Activated T-helper 2 cell treated with anti-CD3 and anti-CD28 coated beads, Interferon-gamma antibody, Interleukin-2, Interleukin-4, amounts not matched to agents 10 μg/mL and 5 μg/mL and 100 μg/mL, durations not matched to agents 14 hours and 24 hours and 36 hours (primary cell): ENCODE measurements at regions not wholly inside any gene's neighbourhood (a gene's known extent, or its start where the extent isn't known, plus 50 kb on each side); places are given as distances from the start of the nearest gene placed in this dataset.

Experiments
- DNase-seq: peaks from one replicate; pipeline ENCODE4 v3.0.0; 2021; ENCODE audit warnings: low spot score
- H3K27ac Mint-ChIP-seq: one replicate; pipeline ENCODE4 v1.8.0; 2021; ENCODE audit warnings: mixed read lengths
- H3K27me3 Mint-ChIP-seq: one replicate; pipeline ENCODE4 v1.8.0; 2021; ENCODE audit warnings: low read depth, mixed read lengths
- H3K36me3 Mint-ChIP-seq: one replicate; pipeline ENCODE4 v1.8.0; 2021; ENCODE audit warnings: low read depth, mixed read lengths
- H3K4me1 Mint-ChIP-seq: one replicate; pipeline ENCODE4 v1.8.0; 2021; ENCODE audit warnings: low read depth, mixed read lengths
- H3K4me3 Mint-ChIP-seq: one replicate; pipeline ENCODE4 v1.8.0; 2021; ENCODE audit warnings: low read depth, mild to moderate bottlenecking, moderate library complexity, mixed read lengths
- H3K9me3 Mint-ChIP-seq: one replicate; pipeline ENCODE4 v1.8.0; 2021; ENCODE audit warnings: mixed read lengths
- intact Hi-C: fragments of 100-400 bp; cut with micrococcal nuclease; formaldehyde crosslinking; loops from one replicate; pipeline ENCODE4 v1.15.1; 2023

DNA sequence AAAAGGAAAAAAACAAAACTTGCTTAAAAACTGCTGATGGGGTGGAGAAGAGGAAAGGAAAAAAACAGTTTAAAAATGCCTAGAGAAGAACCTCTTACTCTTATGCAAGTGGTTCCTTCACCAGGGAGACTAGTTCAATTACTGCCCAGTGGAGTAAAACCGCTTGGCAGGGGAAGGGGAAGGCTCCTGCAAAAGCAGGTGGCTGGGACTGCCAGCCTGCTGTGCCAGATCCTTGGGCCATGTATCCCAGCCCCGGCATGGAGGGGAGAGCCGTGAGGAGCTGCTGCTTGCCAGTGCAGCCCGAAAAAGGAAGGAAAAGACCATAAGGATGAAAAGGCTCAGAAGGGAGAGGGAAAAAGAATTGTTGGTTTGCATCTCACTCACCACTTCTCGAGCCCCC lies 123.0 kb downstream of the FSCB start:
- intact Hi-C loops, result no loop called here
- Mint-ChIP-seq H3K4me3 (no peak overlapping the region), H3K36me3 (no peaks in the 10 kb centered on the region), H3K27ac (no peak overlapping the region), H3K9me3 (peaks cover 30% of the 10 kb centered on the region), H3K27me3 (no peaks in the 10 kb centered on the region), H3K4me1 (no peaks in the 10 kb centered on the region)
- no peak for DNase-seq

DNA sequence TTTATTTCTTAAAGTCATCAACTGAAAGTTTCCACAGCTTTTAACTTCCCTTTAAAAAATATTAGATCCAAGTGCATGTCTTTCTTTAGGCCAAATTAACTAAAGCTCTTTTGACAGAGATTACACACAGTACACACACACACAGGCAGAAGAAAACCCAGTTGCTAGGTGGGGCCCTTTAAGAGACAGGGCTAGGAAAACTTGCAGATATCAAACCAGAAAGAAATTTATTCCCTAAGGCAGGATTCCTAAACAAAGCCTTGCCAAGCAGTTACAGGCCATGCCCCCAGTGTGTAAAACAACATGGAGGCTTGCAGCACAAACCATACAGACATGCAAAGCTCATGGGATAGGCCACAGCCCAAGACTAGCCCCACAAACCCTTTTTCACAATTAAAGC lies 123.4 kb downstream of the FSCB start:
- Mint-ChIP-seq H3K4me3 (no peak overlapping the region), H3K36me3 (no peaks in the 10 kb centered on the region), H3K9me3 (peaks cover 30% of the 10 kb centered on the region), H3K27ac (no peak overlapping the region), H3K27me3 (no peaks in the 10 kb centered on the region), H3K4me1 (no peaks in the 10 kb centered on the region)
- no peak for DNase-seq
- intact Hi-C loops, result no loop called here

DNA sequence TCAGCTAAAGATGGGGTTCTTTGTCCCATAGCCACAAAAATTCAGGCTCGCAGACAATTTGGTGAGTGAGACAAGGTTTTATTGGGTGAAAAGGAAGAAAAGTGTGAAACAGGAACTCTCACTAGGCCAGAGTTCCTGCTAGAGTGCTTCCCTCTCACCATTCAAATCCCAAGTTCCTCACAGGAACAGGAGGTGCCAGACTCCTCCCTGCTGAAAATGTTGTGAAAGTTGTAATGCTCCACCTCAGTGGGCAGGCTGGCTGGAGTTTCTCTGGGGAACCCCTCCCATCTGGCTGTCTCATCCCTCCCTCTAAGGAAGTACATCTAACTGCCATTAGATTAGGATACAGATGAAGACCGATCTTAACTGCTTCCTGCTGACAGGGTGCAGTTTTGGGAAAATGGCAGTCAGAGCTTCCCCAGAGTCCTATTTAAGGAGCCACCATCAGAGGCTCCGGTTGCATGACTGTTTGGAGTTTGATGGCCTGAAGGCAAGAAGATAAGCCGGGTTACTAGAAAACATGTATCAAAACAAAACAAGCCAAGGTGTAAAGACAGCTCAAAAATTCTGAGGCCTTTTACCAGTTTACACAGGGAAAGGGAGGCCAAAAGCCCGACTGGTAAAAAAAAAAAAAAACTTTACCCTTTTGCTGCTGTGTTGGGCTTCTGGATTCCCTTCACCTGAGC lies 127.6 kb downstream of the FSCB start:
- intact Hi-C loops, result no loop called here

DNA sequence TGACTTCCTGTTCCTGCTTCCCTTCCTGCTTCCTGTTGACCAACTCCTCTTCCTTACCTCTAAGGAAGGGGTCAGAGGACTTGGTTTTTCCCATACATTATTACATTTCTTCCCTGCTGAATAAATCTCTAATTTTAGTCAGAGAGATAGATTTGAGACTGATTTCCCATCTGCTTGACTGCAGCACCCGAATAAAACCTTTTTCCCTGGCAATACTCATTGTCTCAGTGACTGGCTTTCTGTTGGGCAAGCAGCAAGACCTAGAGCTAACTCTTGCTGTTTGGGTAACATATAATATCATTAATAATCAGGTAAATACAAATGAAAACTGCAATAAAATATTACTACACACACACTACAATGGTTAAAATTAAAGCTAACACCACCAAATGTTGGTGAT lies 132.2 kb downstream of the FSCB start:
- no peak for DNase-seq
- Mint-ChIP-seq H3K4me3 (no peak overlapping the region), H3K36me3 (no peaks in the 10 kb centered on the region), H3K4me1 (no peaks in the 10 kb centered on the region), H3K27ac (no peak overlapping the region), H3K27me3 (no peaks in the 10 kb centered on the region), H3K9me3 (peaks cover 37% of the 10 kb centered on the region)
- intact Hi-C loops, result no loop called here

More for the DNA sequence above, 127.6 kb downstream of the FSCB start:
- H3K4me1 Mint-ChIP-seq, result no peaks in the 10 kb centered on the region
- H3K4me3 Mint-ChIP-seq, result no peak overlapping the region
- no peaks in the 10 kb centered on the region for H3K36me3 Mint-ChIP-seq
- no peak for DNase-seq
- H3K9me3 Mint-ChIP-seq, result peaks cover 50% of the 10 kb centered on the region
- no peak overlapping the region for H3K27ac Mint-ChIP-seq
- no peaks in the 10 kb centered on the region for H3K27me3 Mint-ChIP-seq

DNA sequence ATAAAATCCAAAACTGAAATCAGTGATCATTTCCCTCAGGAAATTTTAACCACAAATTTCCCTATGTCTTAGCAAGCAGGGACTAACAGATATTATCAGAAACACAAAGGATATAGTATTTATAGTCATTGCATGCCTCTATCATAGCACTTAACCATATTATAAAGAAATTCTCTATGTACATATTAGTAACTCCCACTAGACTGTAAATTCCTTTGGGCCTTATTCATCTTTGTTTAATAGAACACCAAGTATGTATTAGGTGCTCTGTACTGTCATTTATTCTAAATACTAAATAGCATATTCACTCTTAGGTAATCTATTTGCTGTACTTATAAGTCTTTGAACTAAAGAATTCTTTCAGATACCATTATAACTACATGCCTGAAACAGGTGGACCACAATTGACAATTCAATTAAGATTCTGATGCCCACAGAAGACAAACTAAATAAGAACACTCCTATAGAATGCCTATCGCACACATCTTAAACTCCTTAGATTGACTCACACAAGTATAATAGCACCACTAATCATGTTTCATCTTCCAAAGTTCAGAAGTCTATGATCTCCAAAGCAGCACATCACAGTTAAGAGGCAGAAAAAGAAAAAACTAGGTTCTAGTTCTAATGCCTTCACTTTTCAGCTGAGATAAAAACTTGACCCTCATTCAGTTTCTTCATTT lies 134.1 kb downstream of the FSCB start:
- H3K36me3 Mint-ChIP-seq, result no peaks in the 10 kb centered on the region
- DNase-seq, result no peak
- H3K4me1 Mint-ChIP-seq, result no peaks in the 10 kb centered on the region
- intact Hi-C loops, result no loop called here
- peaks cover 38% of the 10 kb centered on the region for H3K9me3 Mint-ChIP-seq
- H3K4me3 Mint-ChIP-seq, result no peak overlapping the region
- no peak overlapping the region for H3K27ac Mint-ChIP-seq
- H3K27me3 Mint-ChIP-seq, result no peaks in the 10 kb centered on the region

DNA sequence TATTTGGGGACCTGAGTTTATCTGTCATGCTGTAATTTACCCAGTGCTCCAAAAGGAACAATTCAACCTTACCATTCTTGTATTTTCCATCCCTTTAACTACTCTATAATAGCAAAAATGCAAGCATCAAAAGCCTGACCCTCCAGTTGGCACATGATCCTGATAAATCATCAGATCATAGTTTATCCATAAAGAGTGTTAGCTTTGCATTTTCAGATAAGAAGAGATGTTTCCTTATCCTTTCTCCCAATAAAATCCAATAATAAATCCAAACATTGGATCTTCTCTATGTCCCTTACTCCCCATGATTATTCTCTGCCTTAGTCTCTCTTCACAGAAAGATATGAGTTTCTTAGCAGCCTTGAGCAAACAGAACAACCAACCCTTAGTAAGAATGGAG lies 134.9 kb downstream of the FSCB start:
- Mint-ChIP-seq H3K4me1 (no peaks in the 10 kb centered on the region), H3K4me3 (no peak overlapping the region), H3K36me3 (no peaks in the 10 kb centered on the region), H3K9me3 (peaks cover 38% of the 10 kb centered on the region), H3K27ac (no peak overlapping the region), H3K27me3 (no peaks in the 10 kb centered on the region)
- intact Hi-C loops, result no loop called here
- DNase-seq, result no peak

DNA sequence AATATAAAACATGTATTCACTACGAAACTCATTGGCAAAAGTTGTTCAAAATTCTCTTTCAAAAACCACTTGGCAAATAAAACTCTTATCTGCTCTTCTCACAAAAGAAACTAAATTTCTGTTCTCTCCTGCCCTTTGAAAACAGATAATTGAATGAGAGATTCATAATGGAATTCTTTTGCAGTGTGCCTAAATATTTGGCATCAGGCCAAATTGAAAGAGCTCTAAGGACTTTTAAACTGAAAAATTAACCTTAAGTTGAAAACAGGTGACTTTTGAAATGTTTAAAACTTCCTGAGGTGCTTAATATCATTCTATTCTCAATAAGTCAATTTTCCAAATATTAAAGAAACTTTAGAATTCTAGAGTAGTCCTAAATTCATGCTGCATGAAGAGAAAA lies 136.4 kb downstream of the FSCB start:
- Mint-ChIP-seq H3K27ac (no peak overlapping the region), H3K27me3 (no peaks in the 10 kb centered on the region), H3K4me3 (no peak overlapping the region), H3K36me3 (no peaks in the 10 kb centered on the region), H3K9me3 (peaks cover 34% of the 10 kb centered on the region), H3K4me1 (no peaks in the 10 kb centered on the region)
- no peak for DNase-seq
- intact Hi-C loops, result no loop called here

DNA sequence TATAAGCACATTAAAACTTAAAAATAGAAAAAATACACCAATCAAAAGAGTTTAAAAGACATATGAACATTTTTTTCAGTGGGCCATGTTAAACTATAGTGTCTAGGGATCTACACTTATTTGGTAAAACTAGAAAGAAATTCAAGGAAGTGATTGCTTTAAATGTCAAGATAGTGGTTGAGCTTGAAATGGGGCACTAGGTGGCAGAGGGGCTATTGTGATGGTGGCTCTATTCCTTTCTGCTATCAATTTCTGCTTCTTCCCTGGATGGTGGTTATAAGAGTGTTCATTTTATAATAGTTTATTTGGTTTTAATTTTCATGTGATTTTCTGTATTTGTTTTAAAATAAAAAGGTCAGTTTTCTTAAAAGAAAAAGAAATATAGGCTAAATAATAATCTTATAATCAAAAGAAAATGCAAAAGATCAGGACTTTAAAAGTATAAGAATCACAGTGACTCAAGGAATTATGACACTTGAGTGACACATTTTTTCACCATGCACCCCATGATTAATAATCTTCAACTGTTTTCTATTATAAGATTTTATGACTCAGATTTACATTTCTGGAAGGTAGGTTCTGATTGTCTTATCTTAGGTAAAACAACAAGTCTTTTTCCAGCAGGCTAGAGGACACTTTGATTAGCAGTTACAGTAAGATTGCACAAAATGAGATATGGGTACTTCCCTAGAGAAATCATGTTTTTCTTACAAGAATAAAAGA lies 137.5 kb downstream of the FSCB start:
- H3K27me3 Mint-ChIP-seq, result no peaks in the 10 kb centered on the region
- H3K36me3 Mint-ChIP-seq, result no peaks in the 10 kb centered on the region

DNA sequence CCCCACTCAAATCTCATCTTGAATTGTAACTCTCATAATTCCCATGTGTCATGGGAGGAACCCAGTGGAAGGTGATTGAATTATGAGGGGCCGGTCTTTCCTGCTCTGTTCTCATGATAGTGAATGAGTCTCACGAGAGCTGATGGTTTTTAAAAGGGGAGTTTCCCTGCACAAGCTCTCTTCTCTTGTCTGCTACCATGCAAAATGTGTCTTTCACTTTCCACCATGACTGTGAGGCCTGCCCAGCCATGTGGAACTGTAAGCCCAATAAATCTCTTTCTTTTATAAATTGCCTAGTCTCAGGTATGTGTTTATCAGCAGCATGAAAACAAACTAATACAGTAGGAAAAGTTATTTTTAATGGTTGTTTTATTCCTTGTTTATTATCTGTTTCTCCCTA lies 146.0 kb downstream of the FSCB start:
- intact Hi-C loops, result no loop called here
- H3K27ac Mint-ChIP-seq, result no peak overlapping the region
- H3K4me3 Mint-ChIP-seq, result no peak overlapping the region
- no peaks in the 10 kb centered on the region for H3K4me1 Mint-ChIP-seq
- no peak for DNase-seq
- H3K36me3 Mint-ChIP-seq, result no peaks in the 10 kb centered on the region
- H3K9me3 Mint-ChIP-seq, result peaks cover 35% of the 10 kb centered on the region
- H3K27me3 Mint-ChIP-seq, result no peaks in the 10 kb centered on the region

More for the DNA sequence above, 137.5 kb downstream of the FSCB start:
- intact Hi-C loops, result no loop called here
- H3K9me3 Mint-ChIP-seq, result peaks cover 36% of the 10 kb centered on the region
- no peak overlapping the region for H3K27ac Mint-ChIP-seq
- DNase-seq, result no peak
- no peaks in the 10 kb centered on the region for H3K4me1 Mint-ChIP-seq
- H3K4me3 Mint-ChIP-seq, result no peak overlapping the region

DNA sequence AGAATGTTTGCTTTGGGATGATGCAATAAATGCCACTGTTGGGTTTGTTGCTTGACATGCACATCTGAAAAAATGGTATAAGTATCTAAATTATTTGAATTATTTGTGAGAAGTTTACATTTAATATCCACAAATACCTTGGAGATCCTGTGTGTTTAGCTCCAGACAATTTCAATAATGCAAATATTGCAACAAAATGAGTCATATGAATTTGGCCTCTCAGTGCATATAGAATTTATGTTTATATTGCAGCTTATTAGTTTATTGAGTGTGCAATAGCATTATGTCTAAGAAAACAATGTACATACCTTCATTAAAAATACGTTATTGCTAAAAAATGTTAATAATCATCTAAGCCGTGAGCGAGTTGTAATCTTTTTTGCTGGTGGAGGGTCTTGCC lies 153.3 kb downstream of the FSCB start:
- DNase-seq, result no peak
- intact Hi-C loops, result no loop called here
- Mint-ChIP-seq H3K36me3 (no peaks in the 10 kb centered on the region), H3K27me3 (no peaks in the 10 kb centered on the region), H3K9me3 (peaks cover 23% of the 10 kb centered on the region), H3K4me3 (no peak overlapping the region), H3K27ac (no peak overlapping the region), H3K4me1 (no peaks in the 10 kb centered on the region)

DNA sequence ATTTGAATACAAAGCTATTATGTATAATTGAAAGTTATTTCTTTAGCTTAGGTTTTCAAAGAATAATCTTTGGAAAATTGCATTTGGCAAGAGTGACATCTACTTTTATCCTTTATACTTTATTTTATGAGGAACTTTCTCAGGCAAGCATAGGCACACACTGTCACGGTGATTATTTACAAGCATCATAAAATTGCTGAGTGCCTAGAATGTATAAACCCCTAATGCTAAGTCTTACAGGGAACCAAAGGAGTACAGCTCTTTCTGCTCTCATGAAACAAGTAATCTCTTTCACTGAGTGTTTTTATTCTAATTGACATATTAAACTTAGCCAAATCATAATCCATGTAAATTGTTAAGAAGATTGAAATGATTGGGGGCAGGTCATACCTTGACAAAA lies 154.9 kb downstream of the FSCB start:
- intact Hi-C loops, result no loop called here
- Mint-ChIP-seq H3K4me3 (no peak overlapping the region), H3K27ac (no peak overlapping the region), H3K9me3 (peaks cover 28% of the 10 kb centered on the region), H3K36me3 (no peaks in the 10 kb centered on the region), H3K4me1 (no peaks in the 10 kb centered on the region), H3K27me3 (no peaks in the 10 kb centered on the region)
- no peak for DNase-seq

DNA sequence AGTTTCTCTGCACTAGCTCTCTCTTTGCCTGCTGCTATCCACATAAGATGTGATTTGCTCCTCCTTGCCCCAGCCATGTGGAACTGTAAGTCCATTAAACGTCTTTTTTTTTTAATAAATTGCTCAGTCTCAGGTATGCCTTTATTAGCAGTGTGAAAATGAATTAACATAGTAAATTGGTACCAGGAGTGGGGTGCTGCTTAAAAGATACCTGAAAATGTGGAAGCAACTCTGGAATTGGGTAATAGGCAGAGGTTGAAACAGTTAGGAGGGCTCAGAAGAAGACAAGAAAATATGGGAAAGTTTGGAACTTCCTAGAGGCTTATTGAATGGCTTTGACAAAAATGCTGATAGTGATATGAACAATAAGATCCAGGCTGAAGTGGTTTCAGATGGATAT lies 159.8 kb downstream of the FSCB start:
- Mint-ChIP-seq H3K27ac (no peak overlapping the region), H3K4me3 (no peak overlapping the region), H3K9me3 (peaks cover 28% of the 10 kb centered on the region), H3K27me3 (no peaks in the 10 kb centered on the region), H3K4me1 (no peaks in the 10 kb centered on the region), H3K36me3 (no peaks in the 10 kb centered on the region)
- no peak for DNase-seq
- intact Hi-C loops, result no loop called here

DNA sequence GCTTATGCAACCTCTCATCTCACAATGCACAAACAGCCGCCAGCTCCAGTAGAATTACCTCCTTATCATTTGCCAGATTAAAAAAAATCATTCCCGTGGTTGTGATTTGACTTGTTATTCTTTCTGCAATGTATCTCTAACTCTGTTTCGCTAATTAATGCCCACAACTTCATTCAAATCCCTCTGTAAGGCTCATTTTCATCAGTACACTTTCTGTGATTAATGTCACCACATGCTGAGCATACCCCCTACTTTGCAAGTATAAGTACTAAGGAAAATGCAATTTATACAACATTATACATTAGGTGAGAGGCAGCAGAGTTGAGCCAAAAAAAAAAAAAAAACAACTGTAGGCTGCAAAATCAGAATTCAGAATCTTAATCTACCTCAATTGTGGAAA lies 166.0 kb downstream of the FSCB start:
- Mint-ChIP-seq H3K4me3 (no peak overlapping the region), H3K4me1 (no peaks in the 10 kb centered on the region), H3K27me3 (no peaks in the 10 kb centered on the region), H3K36me3 (no peaks in the 10 kb centered on the region), H3K9me3 (peaks cover 19% of the 10 kb centered on the region), H3K27ac (no peak overlapping the region)
- DNase-seq, result no peak
- intact Hi-C loops, result no loop called here
